Body of pancreas (tissue), 4 donors: ENCODE measurements at regions not wholly inside any gene's neighbourhood (a gene's known extent, or its start where the extent isn't known, plus 50 kb on each side); places are given as distances from the start of the nearest gene placed in this dataset.

Experiments used
- ATAC-seq: fragments of 150-250 bp; one replicate; pipeline ENCODE4 v1.9.1; 2016
- DNase-seq, 4 donors: peaks; one replicate each; pipeline ENCODE4 v3.0.0-alpha.2; 2019
- H3K27ac ChIP-seq, 4 donors: fragments of 200-600 bp; sonication (generic); 1 replicate in 3 of 4; 2 replicates in 1 of 4; pipeline versions ENCODE4 v1.5.1 to v1.6.1; 2016 to 2019; ENCODE audit warnings: mild to moderate bottlenecking in 1 of 4, mixed read lengths in 1 of 4, moderate library complexity in 1 of 4
- H3K27me3 ChIP-seq, 2 donors: fragments of 200-600 bp; sonication (generic); one replicate each; pipeline ENCODE4 v1.6.0; 2016; ENCODE audit warnings: mild to moderate bottlenecking in 1 of 2
- H3K36me3 ChIP-seq, 2 donors: fragments of 200-600 bp; sonication (generic); replicated peaks in 1 of 2; 2 replicates each; pipeline ENCODE4 v1.5.1; 2016; ENCODE audit warnings: low read depth in 2 of 2; ENCODE audit not compliant: insufficient read depth in 1 of 2
- H3K4me1 ChIP-seq: fragments of 200-600 bp; sonication (generic); one replicate; pipeline ENCODE4 v1.6.0; 2016
- H3K4me3 ChIP-seq, 2 donors: fragments of 200-600 bp; sonication (generic); 1 replicate in 1 of 2; 2 replicates in 1 of 2; pipeline ENCODE4 v1.5.1; 2016 to 2019
- H3K9me3 ChIP-seq, 3 donors: fragments of 200-600 bp; sonication (generic); 1 replicate in 2 of 3; 2 replicates in 1 of 3; pipeline ENCODE4 v1.5.1; 2016
- CTCF ChIP-seq, 7 experiments: fragments of 450-650 bp in 4 of 7; fragments of 200-600 bp in 3 of 7; sonication (generic) in 3 of 7; IDR thresholded peaks; one replicate each; pipeline ENCODE4 v1.5.1; 2016 to 2019; ENCODE audit warnings: antibody characterized with exemption in 7 of 7
- POLR2A ChIP-seq, 3 donors: fragments of 450-650 bp; IDR thresholded peaks; one replicate each; pipeline ENCODE4 v1.6.1; 2016; ENCODE audit warnings: antibody characterized with exemption in 3 of 3, mild to moderate bottlenecking in 2 of 3
- WGBS, 2 donors: methylation state at CpG; one replicate each; pipeline ENCODE4 v1.1.5; 2017; 5-methylcytosine and 5-hydroxymethylcytosine counted together
- intact Hi-C: fragments of 100-400 bp; cut with DNase I; formaldehyde crosslinking; loops from one replicate; pipeline ENCODE4 v1.15.1; 2023

DNA sequence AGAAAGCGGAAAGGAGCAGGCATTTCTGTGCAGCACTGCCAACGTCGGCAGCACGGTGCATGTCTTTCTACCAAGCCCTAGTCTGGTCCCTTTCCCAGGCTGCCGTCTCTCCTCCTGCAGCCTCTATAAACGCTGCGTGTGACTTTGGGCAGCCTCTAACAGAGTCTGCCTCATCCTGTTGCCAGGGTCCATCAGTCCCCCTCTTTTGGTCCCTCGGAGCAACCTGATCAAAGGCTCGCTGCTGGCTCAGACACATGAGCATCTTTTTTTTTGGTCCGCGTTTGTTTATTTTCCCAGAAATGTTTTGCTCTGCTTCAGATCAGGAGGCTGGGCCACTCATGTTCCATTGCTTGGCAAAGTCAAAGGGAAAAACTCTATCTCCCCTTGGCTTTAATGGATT lies 166.8 kb upstream of the CST7 start:
- DNase-seq (peak in 2 of 4 donors; percentile 3), ATAC-seq (no peak)
- no peaks in the 10 kb centered on the region for H3K36me3 ChIP-seq
- no peak overlapping the region for H3K27ac ChIP-seq
- 51 to 66% methylated on average over 11 of the region's 11 CpGs for WGBS, 2 donors
- no peak overlapping the region for H3K4me3 ChIP-seq
- peaks cover 6% of the 10 kb centered on the region for H3K4me1 ChIP-seq
- intact Hi-C loops, result no loop called here
- H3K9me3 ChIP-seq, result no peaks in the 10 kb centered on the region
- H3K27me3 ChIP-seq, result no peaks in the 10 kb centered on the region
- TF ChIP-seq CTCF (IDR thresholded peaks at IDR 0.05) (no peak), POLR2A (IDR thresholded peaks at IDR 0.05) (no peak)

GRCh38 chr20:24782801-24783630 lies 166.1 kb upstream of the CST7 start:
- DNase-seq, result peak in 2 of 4 donors; percentile 6 to 17
- no peak for ATAC-seq
- TF ChIP-seq POLR2A (IDR thresholded peaks at IDR 0.05), result no peak
- no peak for TF ChIP-seq CTCF (IDR thresholded peaks at IDR 0.05)
- Histone ChIP-seq H3K27me3 (no peaks in the 10 kb centered on the region), H3K27ac (no peak overlapping the region), H3K9me3 (no peaks in the 10 kb centered on the region), H3K4me3 (no peak overlapping the region), H3K36me3 (no peaks in the 10 kb centered on the region), H3K4me1 (peaks cover 6% of the 10 kb centered on the region)
- intact Hi-C loops, result no loop called here
- 65 to 79% methylated on average over 10 to 12 of the region's 12 CpGs for WGBS, 2 donors

DNA sequence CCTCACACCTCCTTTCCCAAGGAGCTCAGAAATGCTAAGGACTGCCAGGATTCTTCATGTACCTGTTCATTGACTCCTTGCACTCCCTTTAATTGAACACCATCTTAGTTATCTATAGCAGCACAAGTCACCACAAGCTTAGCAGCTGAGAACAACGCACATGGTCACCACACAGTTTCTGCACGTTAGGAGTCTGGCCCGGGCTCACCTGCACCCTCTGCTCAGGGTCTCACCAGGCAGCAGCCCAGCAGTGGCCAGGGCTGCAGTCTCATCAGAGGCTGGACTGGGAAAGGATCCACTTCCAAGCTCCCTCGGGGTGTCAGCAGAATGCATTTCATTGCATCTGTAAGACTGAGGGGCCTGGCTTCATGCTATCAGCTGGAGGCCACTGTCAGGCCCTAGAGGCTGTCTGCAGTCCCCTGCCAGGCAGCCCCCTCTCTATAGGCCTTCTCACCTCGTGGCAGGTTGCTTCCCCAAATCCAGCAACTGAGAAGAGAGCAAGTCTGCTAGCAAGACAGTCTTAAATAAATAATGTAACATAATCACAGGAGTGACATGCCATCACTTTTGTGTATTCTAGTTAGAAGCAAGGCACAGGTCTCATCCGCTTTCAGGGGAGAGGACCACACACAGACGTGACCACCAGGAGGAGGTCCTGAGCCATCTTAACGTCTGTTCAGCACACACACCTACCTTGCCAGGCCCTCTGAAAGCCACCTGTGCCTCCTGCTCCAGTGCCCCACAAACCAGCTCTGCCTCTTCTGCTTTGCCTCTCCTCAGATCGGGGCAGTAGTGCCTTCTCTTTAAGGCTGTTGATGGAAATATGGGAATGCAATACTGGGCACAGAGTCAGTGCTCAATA lies 165.2 kb upstream of the CST7 start:
- no peak for ATAC-seq
- intact Hi-C loops, result no loop called here

DNA sequence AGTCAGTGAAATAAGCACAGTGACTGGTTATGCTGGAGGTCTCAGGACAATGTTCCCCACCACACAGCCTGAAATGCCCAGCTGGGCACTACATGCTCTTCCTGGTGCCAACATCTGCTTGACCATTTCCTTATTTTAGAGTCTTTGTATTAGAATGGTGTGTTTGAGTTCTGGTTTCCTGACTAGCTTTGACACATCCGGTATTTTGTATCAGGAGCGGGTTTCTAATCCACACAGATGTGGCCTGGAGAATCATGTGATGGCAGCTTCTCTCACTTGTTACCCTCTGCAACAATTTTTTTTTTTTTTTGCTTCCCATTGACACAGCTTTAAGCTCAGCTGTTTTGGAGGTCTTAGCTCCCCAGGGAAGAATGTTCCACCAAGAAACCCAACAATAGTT lies 164.5 kb upstream of the CST7 start:
- 51 to 81% methylated on average over 2 of the region's 2 CpGs for WGBS, 2 donors
- H3K27me3 ChIP-seq, result no peaks in the 10 kb centered on the region
- no peak overlapping the region for H3K4me3 ChIP-seq
- H3K36me3 ChIP-seq, result no peaks in the 10 kb centered on the region
- TF ChIP-seq CTCF (IDR thresholded peaks at IDR 0.05) (no peak), POLR2A (IDR thresholded peaks at IDR 0.05) (no peak)
- H3K9me3 ChIP-seq, result no peaks in the 10 kb centered on the region
- DNase-seq, result no peak
- no peak overlapping the region for H3K27ac ChIP-seq
- no peaks in the 10 kb centered on the region for H3K4me1 ChIP-seq
- no peak for ATAC-seq
- intact Hi-C loops, result no loop called here

More for the DNA sequence above, 165.2 kb upstream of the CST7 start:
- Histone ChIP-seq H3K27me3 (no peaks in the 10 kb centered on the region), H3K27ac (no peak overlapping the region), H3K4me1 (peaks cover under 1% of the 10 kb centered on the region), H3K4me3 (no peak overlapping the region), H3K36me3 (no peaks in the 10 kb centered on the region), H3K9me3 (no peaks in the 10 kb centered on the region)
- peak in 2 of 7 experiments; percentile 6 to 13 for TF ChIP-seq CTCF (IDR thresholded peaks at IDR 0.05)
- no peak for TF ChIP-seq POLR2A (IDR thresholded peaks at IDR 0.05)
- WGBS, 2 donors, result 64 to 71% methylated on average over 9 of the region's 9 CpGs
- DNase-seq, result peak in 2 of 4 donors; percentile 12 to 44
